Stimulated activated naive B cell treated with anti-CD40 and anti-IgM and Interleukin-4, amounts not matched to agents 10 μg/mL and 1 μg/mL and 100 μg/mL, for 72 hours (primary cell): ENCODE measurements at regions not wholly inside any gene's neighbourhood (a gene's known extent, or its start where the extent isn't known, plus 50 kb on each side); places are given as distances from the start of the nearest gene placed in this dataset.

Experiments used
- ATAC-seq, 2 donors: fragments of 150-1000 bp; cut with Tn5 transposase; replicated peaks; 2 replicates each; pipeline ENCODE4 v1.10.0; 2021; ENCODE audit warnings: moderate library complexity in 1 of 2
- DNase-seq: peaks from one replicate; pipeline ENCODE4 v3.0.0; 2021
- H3K27ac Mint-ChIP-seq: one replicate; pipeline ENCODE4 v1.8.0; 2022; ENCODE audit warnings: mild to moderate bottlenecking, mixed read lengths
- H3K27me3 Mint-ChIP-seq, 2 donors: one replicate each; pipeline ENCODE4 v1.8.0; 2022; ENCODE audit warnings: mixed read lengths in 2 of 2
- H3K36me3 Mint-ChIP-seq, 2 donors: one replicate each; pipeline ENCODE4 v1.8.0; 2022; ENCODE audit warnings: mixed read lengths in 2 of 2, mild to moderate bottlenecking in 1 of 2
- H3K4me1 Mint-ChIP-seq, 2 donors: one replicate each; pipeline ENCODE4 v1.8.0; 2022; ENCODE audit warnings: mixed read lengths in 2 of 2, mild to moderate bottlenecking in 1 of 2
- H3K4me3 Mint-ChIP-seq, 2 donors: one replicate each; pipeline ENCODE4 v1.8.0; 2022; ENCODE audit warnings: mild to moderate bottlenecking in 2 of 2, mixed read lengths in 2 of 2, moderate library complexity in 1 of 2
- H3K9me3 Mint-ChIP-seq, 2 donors: one replicate each; pipeline ENCODE4 v1.8.0; 2022; ENCODE audit warnings: mixed read lengths in 2 of 2, mild to moderate bottlenecking in 1 of 2

GRCh38 chr20:62587757-62588402 is 54.4 kb upstream of the SLCO4A1 start:
- ATAC-seq = peak in 1 of 2 donors; percentile 14
- peaks cover 40 to 53% of the 10 kb centered on the region in 2 donors for H3K27me3 Mint-ChIP-seq
- H3K36me3 Mint-ChIP-seq = no peaks in the 10 kb centered on the region
- DNase-seq = no peak
- no peak overlapping the region for H3K27ac Mint-ChIP-seq
- peaks cover 0 to 5% of the 10 kb centered on the region in 2 donors for H3K9me3 Mint-ChIP-seq
- no peak overlapping the region for H3K4me3 Mint-ChIP-seq
- H3K4me1 Mint-ChIP-seq = peaks cover 7 to 20% of the 10 kb centered on the region in 2 donors

- no peak for ATAC-seq
These were observed 53.7 kb upstream of the SLCO4A1 start for GRCh38 chr20:62588458-62589149.

GRCh38 chr20:62589150-62589498 is 53.2 kb upstream of the SLCO4A1 start:
- Mint-ChIP-seq H3K27me3 (peaks cover 30 to 42% of the 10 kb centered on the region in 2 donors), H3K4me3 (no peak overlapping the region), H3K27ac (no peak overlapping the region), H3K4me1 (peaks cover 7 to 20% of the 10 kb centered on the region in 2 donors), H3K9me3 (peaks cover 0 to 5% of the 10 kb centered on the region in 2 donors), H3K36me3 (no peaks in the 10 kb centered on the region)
- no peak for DNase-seq
- ATAC-seq = no peak

More at GRCh38 chr20:62588458-62589149, 53.7 kb upstream of the SLCO4A1 start:
- H3K4me1 Mint-ChIP-seq = peaks cover 7 to 20% of the 10 kb centered on the region in 2 donors
- H3K27me3 Mint-ChIP-seq = peaks cover 33 to 46% of the 10 kb centered on the region in 2 donors
- peaks cover 0 to 5% of the 10 kb centered on the region in 2 donors for H3K9me3 Mint-ChIP-seq
- H3K27ac Mint-ChIP-seq = no peak overlapping the region
- no peaks in the 10 kb centered on the region for H3K36me3 Mint-ChIP-seq
- DNase-seq = no peak
- no peak overlapping the region for H3K4me3 Mint-ChIP-seq

- H3K27me3 Mint-ChIP-seq = peaks cover 28 to 40% of the 10 kb centered on the region in 2 donors
- H3K4me3 Mint-ChIP-seq = no peak overlapping the region
These were observed 52.6 kb upstream of the SLCO4A1 start for GRCh38 chr20:62589720-62590119.

GRCh38 chr20:62590309-62591121 is 51.8 kb upstream of the SLCO4A1 start:
- no peak for DNase-seq
- no peak overlapping the region for H3K27ac Mint-ChIP-seq
- H3K9me3 Mint-ChIP-seq = no peaks in the 10 kb centered on the region
- H3K4me1 Mint-ChIP-seq = peaks cover 3 to 20% of the 10 kb centered on the region in 2 donors
- H3K36me3 Mint-ChIP-seq = no peaks in the 10 kb centered on the region
- no peak for ATAC-seq
- H3K4me3 Mint-ChIP-seq = no peak overlapping the region
- H3K27me3 Mint-ChIP-seq = peaks cover 28 to 41% of the 10 kb centered on the region in 2 donors

More at GRCh38 chr20:62589720-62590119, 52.6 kb upstream of the SLCO4A1 start:
- H3K9me3 Mint-ChIP-seq = peaks cover 0 to 5% of the 10 kb centered on the region in 2 donors
- DNase-seq (no peak), ATAC-seq (no peak)
- H3K4me1 Mint-ChIP-seq = peaks cover 7 to 20% of the 10 kb centered on the region in 2 donors
- H3K27ac Mint-ChIP-seq = no peak overlapping the region
- H3K36me3 Mint-ChIP-seq = no peaks in the 10 kb centered on the region

- no peak overlapping the region for H3K4me3 Mint-ChIP-seq
- DNase-seq (no peak), ATAC-seq (no peak)
- peaks cover 4 to 24% of the 10 kb centered on the region in 2 donors for H3K4me1 Mint-ChIP-seq
- H3K27me3 Mint-ChIP-seq = peaks cover 33 to 39% of the 10 kb centered on the region in 2 donors
- no peak overlapping the region for H3K27ac Mint-ChIP-seq
- H3K9me3 Mint-ChIP-seq = no peaks in the 10 kb centered on the region
- H3K36me3 Mint-ChIP-seq = no peaks in the 10 kb centered on the region
These were observed 51.2 kb upstream of the SLCO4A1 start for GRCh38 chr20:62591122-62591468.

- H3K36me3 Mint-ChIP-seq = no peaks in the 10 kb centered on the region
- peaks cover 5 to 24% of the 10 kb centered on the region in 2 donors for H3K4me1 Mint-ChIP-seq
- no peak for DNase-seq
- peaks cover 37 to 40% of the 10 kb centered on the region in 2 donors for H3K27me3 Mint-ChIP-seq
- no peak overlapping the region for H3K27ac Mint-ChIP-seq
- no peak for ATAC-seq
- H3K4me3 Mint-ChIP-seq = no peak overlapping the region
- H3K9me3 Mint-ChIP-seq = no peaks in the 10 kb centered on the region
These were observed 50.7 kb upstream of the SLCO4A1 start for GRCh38 chr20:62591591-62591990.
